Superior temporal gyrus (tissue), 1 donor: ENCODE measurements at regions not wholly inside any gene's neighbourhood (a gene's known extent, or its start where the extent isn't known, plus 50 kb on each side); places are given as distances from the start of the nearest gene placed in this dataset.

ENCODE experiments used
- DNase-seq: peaks from one replicate; pipeline ENCODE4 v3.0.0-alpha.2; 2016; ENCODE audit errors: extremely low spot score

DNA sequence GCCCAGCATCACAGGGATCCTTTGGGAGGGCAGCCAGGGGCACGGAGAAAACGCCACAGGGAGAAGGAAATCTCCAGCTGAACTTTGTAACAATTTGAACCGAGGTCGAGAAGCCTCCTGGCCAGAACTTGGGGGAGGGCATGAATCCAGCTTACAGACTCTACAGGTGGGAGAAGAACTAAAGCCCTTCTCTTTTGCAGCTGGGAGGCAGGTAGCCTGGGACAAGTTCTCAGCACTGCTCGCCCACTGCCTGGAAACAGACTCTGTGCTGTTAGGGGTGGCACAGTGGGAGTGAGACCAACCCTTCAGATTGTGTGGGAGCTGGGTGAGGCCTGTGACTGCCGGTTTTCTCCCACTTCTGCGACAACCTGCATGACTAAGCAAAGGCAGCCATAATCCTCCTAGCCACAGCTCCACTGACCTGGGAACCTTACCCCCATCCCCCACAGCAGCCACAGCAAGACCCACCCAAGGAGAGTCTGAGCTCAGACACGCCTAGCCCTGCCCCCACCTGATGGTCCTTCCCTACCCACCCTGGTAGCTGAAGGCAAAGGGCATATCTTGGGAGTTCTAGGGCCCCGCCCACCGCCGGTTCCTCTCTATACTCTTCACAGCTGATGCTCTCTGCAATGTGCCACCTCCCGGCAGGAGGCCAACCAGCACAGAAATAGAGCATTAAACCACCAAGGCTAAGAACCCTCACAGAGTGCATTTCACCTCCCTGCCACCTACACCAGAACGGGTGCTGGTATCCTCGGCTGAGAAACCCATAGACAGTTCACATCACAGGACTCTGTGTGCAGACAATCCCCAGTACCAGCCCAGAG, 136.0 kb upstream of the SIX2 start:
- no peak for DNase-seq

DNA sequence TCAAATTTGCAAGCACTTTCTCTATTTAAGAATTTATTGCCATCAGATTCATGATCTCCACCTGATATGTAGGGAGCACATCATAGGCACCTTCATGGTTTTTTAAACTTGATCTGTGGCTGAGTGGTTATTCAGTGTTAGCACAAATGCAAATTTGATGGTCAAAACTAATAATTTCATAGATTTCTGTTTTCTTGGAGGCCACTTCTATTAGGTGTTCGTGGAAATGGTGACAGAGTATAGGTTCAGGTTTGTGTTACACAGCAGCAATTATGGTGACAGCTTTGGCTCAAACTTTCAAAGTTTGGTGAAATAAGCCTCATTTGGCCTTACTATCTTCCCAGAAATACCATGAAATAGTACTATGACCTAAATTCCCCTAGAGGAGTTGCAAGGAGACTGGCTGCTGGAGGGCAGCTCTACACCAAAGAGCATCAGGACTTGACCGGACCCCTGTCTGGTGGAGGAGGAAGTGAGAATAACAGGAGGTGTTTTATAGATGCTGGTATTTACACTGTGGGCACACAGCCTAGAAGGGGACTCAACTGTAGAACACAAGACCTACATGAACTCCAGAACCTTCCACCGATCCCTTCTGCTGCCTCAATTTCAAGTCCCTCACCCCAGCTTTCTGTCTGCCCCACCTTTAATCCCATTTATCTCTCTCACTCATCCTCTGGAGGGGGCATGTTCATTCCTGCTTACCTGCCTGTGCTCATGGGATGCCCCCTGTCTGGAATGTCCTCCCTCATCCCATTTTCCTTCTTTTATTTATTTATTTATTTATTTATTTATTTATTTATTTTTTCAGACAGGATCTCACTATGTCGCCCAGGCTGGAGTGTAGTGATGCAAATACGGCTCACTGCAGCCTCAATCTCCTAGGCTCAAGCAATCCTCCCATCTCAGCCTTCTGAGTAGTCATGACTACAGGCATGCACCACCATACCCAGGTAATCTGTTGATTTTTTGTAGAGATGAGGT, 132.9 kb upstream of the SIX2 start:
- DNase-seq = no peak

DNA sequence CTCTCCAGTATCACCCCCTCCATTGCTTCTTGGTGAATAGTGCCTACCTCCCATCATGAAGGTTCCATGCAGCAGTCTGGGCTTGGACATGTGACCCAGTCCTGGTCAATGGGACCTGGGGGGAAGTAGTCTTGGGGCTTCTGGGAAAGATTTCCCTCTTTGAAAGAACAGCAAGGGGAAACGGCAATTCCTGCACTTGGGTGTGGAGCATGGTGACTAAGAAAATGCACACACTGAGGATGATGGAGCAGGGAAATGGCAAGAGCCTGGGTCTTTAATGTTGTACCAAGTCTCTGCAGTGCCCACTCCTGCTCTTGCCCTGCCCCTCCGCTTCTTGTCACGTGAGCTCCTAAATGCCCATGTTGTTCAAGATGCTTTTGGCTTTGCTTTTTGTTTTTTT, 131.4 kb upstream of the SIX2 start:
- no peak for DNase-seq

DNA sequence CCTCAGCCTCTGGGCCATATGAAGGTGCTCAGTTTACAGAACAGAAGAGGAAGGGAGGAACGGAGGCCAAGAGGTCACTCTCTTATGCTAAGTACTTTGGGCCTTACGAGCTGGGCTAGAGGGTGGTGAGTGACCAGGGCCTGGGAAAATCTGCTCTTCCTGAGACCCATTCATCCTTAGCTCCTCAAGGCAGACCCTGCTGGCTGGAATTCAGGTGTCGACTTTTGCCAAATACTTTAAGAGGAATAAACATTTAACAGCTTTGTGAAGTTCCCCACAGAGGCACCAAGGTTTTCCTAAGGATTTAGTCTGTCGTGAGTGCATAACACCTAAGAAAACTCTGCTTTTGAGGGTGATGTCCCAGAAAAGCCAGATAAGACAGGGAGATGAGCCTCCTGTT, 129.7 kb upstream of the SIX2 start:
- DNase-seq = no peak

- no peak for DNase-seq
Measured at GRCh38 chr2:45137966-45138695, 128.9 kb upstream of the SIX2 start.

- no peak for DNase-seq
Measured at GRCh38 chr2:45134726-45135125, 125.5 kb upstream of the SIX2 start.

DNA sequence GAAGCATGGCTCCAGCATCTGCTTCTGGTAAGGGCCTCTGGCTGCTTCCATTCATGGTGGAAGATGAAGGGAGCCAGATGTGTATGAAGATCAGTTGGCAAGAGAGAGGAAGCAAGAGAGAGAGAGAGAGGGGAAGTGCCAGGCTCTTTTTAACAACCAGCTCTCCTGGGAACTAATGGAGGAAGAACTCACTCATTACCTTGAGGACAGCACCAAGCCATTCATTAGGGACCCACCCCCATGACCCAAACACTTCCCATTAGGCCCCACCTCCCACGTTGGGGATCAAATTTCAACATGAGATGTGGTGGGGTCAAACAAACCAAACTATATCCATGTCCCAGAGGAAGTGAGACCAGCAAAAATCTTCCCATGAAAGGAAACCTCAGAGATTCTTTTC, 124.8 kb upstream of the SIX2 start:
- no peak for DNase-seq

GRCh38 chr2:45132551-45132950, 123.3 kb upstream of the SIX2 start:
- DNase-seq = no peak

DNA sequence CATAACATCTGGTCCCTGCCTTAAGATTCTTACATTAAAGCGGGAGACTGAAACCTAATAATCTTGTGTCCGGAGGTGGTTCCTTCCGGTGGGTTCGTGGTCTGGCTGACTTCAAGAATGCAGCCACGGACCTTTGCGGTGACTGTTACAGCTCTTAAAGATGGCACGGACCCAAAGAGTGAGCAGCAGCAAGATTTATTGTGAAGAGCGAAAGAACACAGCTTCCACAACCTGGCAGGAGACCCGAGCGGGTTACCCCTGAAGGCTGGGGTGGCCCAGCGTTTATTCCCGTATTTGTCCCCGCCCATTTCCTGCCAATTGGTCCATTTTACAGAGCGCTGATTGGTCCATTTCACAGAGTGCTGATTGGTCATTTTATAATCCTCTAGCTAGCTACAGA, 122.3 kb upstream of the SIX2 start:
- no peak for DNase-seq

GRCh38 chr2:45130736-45131135, 121.5 kb upstream of the SIX2 start:
- no peak for DNase-seq

DNA sequence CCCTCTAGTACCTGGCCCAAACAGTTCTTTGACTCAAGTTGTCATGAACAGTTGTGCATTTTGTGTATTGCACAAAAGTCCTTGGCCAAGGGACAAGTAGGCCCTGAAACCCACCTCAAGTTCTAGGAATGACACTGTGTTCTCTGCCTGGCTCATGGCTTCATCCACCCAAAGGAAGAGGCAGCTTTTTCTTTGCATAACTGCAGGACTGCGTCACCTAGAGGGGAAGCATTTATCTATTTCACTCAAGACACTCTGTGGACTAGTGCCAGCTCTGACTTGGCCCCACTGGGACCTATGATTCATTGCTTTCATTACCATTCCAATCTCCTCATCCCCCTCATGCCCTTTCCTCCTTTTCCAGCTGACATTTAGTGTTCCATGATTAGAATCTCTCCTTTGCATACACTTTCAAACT, 119.3 kb upstream of the SIX2 start:
- DNase-seq = no peak

DNA sequence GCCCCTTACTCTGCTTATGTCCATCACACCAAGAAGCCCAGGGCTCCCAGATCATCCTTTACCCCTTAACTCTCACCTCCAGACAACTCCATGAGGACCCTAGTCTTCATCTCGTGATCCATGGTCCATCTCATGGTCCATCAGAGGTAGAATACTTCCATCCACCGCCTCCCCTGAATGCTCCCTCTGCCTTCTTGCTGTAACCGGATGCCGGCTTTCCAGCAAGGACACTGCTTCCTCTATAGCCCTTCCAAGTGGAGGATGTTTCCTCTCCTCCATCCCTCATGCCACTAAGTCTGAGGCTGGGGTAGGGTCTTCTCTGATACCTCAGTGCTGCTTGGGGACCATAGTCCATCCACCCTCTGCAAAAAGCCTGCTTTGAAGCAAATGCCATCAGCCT, 118.6 kb upstream of the SIX2 start:
- no peak for DNase-seq

DNA sequence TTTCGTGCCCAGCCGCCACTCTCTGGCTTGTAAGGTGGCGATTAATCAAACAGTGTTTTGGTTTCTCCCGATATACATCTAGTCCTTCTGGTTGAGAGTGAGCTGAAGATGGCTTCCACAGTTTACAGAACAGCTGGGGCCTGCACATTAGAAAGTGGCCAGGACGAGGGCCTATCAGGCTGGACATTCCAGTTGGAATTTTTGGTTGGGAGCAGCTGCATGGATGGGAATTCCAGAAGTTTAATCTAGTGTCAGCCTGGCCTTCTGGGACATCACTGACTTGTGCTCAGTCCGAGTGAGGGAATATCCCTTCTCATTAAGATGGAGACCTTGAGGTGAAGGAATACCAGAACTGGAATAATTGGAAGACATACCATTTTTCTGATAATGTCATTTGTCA, 118.1 kb upstream of the SIX2 start:
- no peak for DNase-seq

DNA sequence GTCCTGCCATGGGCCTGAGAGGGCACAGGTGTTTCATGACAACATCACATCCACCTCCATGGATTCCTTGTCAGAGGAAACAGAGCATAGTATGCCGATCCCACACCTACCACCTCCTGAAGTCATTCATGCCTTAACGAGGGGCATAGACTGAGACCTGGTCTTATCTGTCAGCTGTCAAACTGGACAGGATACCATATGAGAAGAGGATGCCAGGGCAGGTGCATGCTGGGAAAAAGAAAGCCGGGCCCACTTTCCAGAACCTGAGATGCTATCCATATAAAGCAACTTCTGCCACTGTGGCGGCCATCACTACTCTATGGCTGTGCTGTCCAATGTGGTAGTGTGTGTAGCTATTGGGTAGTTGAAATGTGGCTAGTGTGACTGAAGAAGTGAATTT, 116.0 kb upstream of the SIX2 start:
- DNase-seq = no peak

DNA sequence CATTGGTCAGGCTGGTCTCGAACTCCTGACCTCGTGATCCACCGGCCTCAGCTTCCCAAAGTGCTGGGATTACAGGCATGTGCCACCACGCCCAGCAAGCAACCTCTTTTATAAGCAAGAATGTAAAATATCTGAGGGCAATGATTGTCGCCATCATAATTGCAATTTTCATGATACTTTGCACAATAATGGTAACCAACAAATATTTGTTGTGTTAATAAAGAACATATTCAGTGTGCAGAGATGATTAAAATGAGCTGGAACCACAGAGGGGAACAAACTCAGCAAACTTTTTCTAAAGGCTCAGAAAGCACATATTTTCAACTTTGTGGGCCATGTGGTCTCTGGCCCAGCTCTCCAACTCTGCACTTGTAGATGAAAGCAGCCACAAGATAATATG, 115.2 kb upstream of the SIX2 start:
- no peak for DNase-seq

DNA sequence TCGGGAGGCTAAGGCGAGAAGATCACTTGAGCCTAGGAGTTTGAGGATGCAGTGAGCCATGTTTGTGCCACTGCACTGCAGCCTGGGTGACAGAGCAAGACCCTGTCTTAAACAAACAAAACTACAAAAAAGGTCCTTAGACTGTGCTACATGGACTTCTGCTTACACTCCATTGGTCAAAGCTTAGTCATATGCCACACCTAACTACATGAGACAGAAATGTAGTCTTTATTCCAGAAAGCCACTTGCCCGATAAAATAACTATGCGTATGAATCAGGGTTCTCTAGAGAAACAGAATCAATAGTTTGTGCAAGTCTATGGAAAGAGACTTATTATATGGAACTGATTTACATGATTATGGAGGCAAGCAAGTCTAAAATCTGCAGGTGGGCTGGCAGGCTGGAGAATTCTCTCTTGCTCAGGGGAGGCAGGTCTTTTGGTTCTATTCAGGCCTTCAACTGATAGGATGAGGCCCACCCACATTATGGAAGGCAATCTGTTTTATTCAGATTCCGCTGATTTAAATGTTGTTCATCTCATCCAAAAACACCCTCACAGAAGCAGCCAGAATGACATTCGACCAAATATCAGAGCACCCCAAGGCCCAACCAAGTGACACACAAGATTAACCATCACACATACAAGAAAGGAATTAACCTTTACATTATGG, 114.4 kb upstream of the SIX2 start:
- DNase-seq = no peak

DNA sequence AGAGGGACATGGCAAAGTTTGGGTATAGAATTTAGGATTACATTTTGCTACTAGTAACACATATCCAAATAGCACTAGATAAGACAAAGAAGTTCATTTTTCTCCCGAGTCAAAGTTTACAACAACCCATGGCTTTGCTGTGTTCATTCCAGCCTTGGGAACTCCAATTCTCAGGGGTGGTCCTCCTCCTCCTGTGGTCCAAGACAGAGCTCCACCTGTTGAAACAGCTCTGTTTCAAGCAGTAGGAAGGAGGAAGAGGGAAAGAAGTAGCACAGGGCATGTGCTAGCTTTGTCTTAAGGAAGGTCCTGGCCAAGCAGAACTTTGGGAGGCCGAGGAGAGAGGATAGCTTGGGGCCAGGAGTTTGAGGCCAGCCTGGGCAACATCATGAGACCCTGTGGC, 113.8 kb upstream of the SIX2 start:
- DNase-seq = no peak

DNA sequence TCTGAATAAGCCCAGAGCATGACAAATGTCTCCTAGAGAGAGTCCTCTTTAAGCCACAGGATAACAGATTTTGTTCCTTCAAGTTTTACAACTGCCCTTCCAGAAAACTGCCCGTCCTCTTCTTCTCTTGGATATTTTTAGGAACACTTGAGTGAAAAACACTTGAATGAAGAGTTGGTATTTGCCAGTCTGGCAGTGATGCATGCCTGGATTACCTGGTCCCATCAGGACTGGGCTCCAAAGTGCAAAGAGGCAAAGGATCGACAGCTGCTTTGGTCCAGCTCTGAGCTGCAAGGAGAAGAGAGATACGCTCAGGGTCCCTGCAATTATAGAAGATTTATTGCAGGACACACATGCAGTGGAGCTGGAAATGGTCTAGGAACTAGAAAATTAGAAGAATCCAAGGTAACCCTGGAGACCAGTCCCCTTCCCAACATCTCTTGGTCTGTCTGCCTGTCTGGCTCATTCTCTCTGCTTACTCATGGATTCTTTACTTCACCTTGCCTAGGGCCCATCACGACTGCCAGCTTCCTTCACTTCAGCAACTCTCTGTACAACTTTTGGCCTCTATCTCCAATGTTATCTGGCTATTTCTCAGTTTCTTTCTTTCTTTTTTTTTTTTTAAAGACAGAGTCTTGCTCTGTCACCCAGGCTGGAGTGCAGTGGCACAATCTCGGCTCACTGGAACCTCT, 112.1 kb upstream of the SIX2 start:
- DNase-seq = no peak

- no peak for DNase-seq
Measured at GRCh38 chr2:45120546-45120945, 111.3 kb upstream of the SIX2 start.

GRCh38 chr2:45119855-45120254, 110.6 kb upstream of the SIX2 start:
- DNase-seq = no peak

GRCh38 chr2:45119038-45119437, 109.8 kb upstream of the SIX2 start:
- no peak for DNase-seq
